Stimulated activated memory B cell treated with anti-CD40 and anti-IgM and Interleukin-4, amounts not matched to agents 10 μg/mL and 1 μg/mL and 100 μg/mL, for 72 hours (primary cell): ENCODE measurements at regions not wholly inside any gene's neighbourhood (a gene's known extent, or its start where the extent isn't known, plus 50 kb on each side); places are given as distances from the start of the nearest gene placed in this dataset.
"Not testable (repeated sequence)": the region's sequence is repeated elsewhere in the genome, so short reads cannot be mapped to it uniquely, and the experiment has no call there.

ENCODE experiments used
- ATAC-seq: fragments of 150-1000 bp; cut with Tn5 transposase; 2 replicates; pipeline ENCODE4 v1.10.0; 2021
- H3K27ac Mint-ChIP-seq: one replicate; pipeline ENCODE4 v1.8.0; 2022; ENCODE audit warnings: mild to moderate bottlenecking, mixed read lengths
- H3K27me3 Mint-ChIP-seq: one replicate; pipeline ENCODE4 v1.8.0; 2022; ENCODE audit warnings: mixed read lengths
- H3K36me3 Mint-ChIP-seq: one replicate; pipeline ENCODE4 v1.8.0; 2022; ENCODE audit warnings: mixed read lengths
- H3K4me1 Mint-ChIP-seq: one replicate; pipeline ENCODE4 v1.8.0; 2022; ENCODE audit warnings: mixed read lengths
- H3K4me3 Mint-ChIP-seq: one replicate; pipeline ENCODE4 v1.8.0; 2022; ENCODE audit warnings: mild to moderate bottlenecking, moderate library complexity, mixed read lengths
- H3K9me3 Mint-ChIP-seq: one replicate; pipeline ENCODE4 v1.8.0; 2022; ENCODE audit warnings: mixed read lengths

GRCh38 chr21:23130308-23130707, 2132.1 kb downstream of the NCAM2 start:
- no peaks in the 10 kb centered on the region for H3K27me3 Mint-ChIP-seq
- H3K4me1 Mint-ChIP-seq = no peaks in the 10 kb centered on the region
- no peaks in the 10 kb centered on the region for H3K36me3 Mint-ChIP-seq
- no peak overlapping the region for H3K27ac Mint-ChIP-seq
- ATAC-seq = no peak
- peaks cover 3% of the 10 kb centered on the region for H3K9me3 Mint-ChIP-seq
- no peak overlapping the region for H3K4me3 Mint-ChIP-seq

DNA sequence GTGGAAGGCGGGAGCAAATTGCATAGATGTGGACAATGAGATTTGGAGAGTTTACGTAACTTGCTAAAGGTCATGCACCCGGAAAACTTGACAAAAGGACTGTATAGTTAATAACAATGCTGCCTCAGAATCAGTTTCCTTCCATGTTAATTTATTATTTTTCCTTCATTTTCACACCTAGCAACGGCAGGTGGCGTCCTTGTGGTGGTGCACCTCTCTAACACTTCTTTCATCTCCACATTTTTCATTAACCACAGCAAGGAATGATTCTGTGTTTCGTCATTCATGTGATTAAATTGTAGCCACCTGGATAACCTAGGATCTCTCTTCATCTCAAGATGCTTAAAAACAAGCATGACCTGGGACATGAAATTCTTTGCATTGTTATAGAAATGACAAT, 2133.0 kb downstream of the NCAM2 start:
- no peak for ATAC-seq
- peaks cover 3% of the 10 kb centered on the region for H3K9me3 Mint-ChIP-seq

GRCh38 chr21:23138797-23139196, 2140.6 kb downstream of the NCAM2 start:
- no peaks in the 10 kb centered on the region for H3K36me3 Mint-ChIP-seq
- no peak for ATAC-seq
- no peak overlapping the region for H3K27ac Mint-ChIP-seq
- no peaks in the 10 kb centered on the region for H3K27me3 Mint-ChIP-seq
- no peaks in the 10 kb centered on the region for H3K4me1 Mint-ChIP-seq
- no peak overlapping the region for H3K4me3 Mint-ChIP-seq
- peaks cover 6% of the 10 kb centered on the region for H3K9me3 Mint-ChIP-seq

More for the DNA sequence above, 2133.0 kb downstream of the NCAM2 start:
- H3K4me1 Mint-ChIP-seq = no peaks in the 10 kb centered on the region
- H3K36me3 Mint-ChIP-seq = no peaks in the 10 kb centered on the region
- no peak overlapping the region for H3K4me3 Mint-ChIP-seq
- no peak overlapping the region for H3K27ac Mint-ChIP-seq
- no peaks in the 10 kb centered on the region for H3K27me3 Mint-ChIP-seq

GRCh38 chr21:23152130-23152529, 2153.9 kb downstream of the NCAM2 start:
- H3K27me3 Mint-ChIP-seq = no peaks in the 10 kb centered on the region
- H3K4me3 Mint-ChIP-seq = no peak overlapping the region
- H3K27ac Mint-ChIP-seq = no peak overlapping the region
- ATAC-seq = no peak
- no peaks in the 10 kb centered on the region for H3K4me1 Mint-ChIP-seq
- H3K9me3 Mint-ChIP-seq = no peaks in the 10 kb centered on the region
- H3K36me3 Mint-ChIP-seq = no peaks in the 10 kb centered on the region

GRCh38 chr21:23153842-23154241, 2155.6 kb downstream of the NCAM2 start:
- not testable (repeated sequence) for H3K9me3 Mint-ChIP-seq, ATAC-seq

DNA sequence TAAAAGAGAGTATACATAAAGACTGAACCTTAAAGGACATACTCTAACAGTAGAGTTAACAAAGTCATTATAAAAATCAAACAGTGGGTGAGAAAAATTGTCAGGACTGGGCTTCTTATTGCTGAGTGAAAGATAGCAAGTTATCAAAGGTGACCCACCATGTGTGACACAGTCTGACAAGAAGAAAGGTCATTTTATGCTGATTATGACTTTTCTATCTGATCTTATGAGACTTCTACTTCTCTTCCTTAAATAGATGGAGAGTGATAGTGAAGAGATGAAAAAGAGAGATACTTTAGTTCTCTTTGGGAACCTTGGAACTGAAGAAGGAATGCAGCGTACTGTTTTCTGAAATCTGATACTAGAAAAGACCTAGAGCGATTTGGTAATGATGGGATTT, 2157.1 kb downstream of the NCAM2 start:
- Mint-ChIP-seq H3K36me3 (no peaks in the 10 kb centered on the region), H3K4me3 (no peak overlapping the region), H3K4me1 (no peaks in the 10 kb centered on the region), H3K9me3 (no peaks in the 10 kb centered on the region), H3K27me3 (no peaks in the 10 kb centered on the region), H3K27ac (no peak overlapping the region)
- ATAC-seq = no peak

More at GRCh38 chr21:23153842-23154241, 2155.6 kb downstream of the NCAM2 start:
- not testable (repeated sequence) for H3K27ac Mint-ChIP-seq, H3K4me1 Mint-ChIP-seq, H3K36me3 Mint-ChIP-seq, H3K27me3 Mint-ChIP-seq, H3K4me3 Mint-ChIP-seq

DNA sequence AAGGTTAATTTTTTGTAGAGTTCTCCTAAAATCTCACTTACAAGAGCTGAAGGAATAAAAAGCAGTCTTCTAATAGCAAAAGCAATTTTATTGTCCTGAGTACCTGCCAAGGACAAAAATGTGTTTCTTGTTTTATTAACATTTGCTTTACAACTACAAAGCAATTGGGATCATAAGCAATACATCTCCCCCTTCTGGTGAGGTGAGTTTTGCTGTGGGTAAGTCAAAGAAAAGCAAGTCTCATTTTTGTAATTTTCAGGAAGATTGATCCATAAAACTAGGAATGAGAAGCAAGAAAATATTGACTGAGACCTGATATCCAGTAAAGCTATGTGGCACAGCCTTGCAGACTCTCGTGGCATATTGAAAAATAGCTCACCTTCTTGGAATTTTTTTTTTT, 2162.7 kb downstream of the NCAM2 start:
- ATAC-seq = no peak
- Mint-ChIP-seq H3K36me3 (no peaks in the 10 kb centered on the region), H3K27ac (no peak overlapping the region), H3K4me1 (no peaks in the 10 kb centered on the region), H3K4me3 (no peak overlapping the region), H3K27me3 (no peaks in the 10 kb centered on the region), H3K9me3 (no peaks in the 10 kb centered on the region)

DNA sequence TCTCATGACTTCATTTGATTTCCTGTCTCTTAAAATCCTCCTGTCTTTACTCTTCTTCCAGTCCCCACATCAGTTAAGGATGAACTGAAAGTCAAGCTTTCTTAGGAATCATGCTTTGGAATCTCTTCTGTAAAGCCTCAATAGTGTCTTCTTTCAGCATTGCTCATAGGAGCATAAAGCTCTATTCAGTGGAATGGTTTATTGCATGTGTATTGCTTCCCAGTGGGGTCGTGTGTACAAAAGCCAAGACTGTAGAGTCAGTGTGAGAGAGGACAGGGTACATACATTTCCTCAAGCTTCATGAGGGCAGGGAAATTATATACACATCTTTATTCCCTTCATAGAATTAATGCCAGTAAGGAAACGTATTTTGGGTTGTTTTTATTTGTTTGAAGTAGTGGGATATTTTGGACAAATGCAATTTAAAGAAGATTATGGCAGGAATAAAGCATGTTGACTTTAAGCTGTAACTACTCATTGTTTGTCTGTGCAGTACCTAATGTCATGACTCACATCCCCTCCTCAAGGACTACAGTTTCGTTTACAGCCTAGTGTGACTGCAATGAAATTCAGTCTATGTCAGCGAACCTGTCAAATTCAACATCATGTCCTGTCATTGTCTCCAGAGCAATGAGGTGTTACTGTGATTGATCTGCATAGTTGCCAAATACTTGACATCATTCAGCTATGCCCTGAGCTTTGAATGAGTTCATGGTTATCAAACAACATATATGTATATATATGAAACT, 2164.2 kb downstream of the NCAM2 start:
- Mint-ChIP-seq H3K27me3 (no peaks in the 10 kb centered on the region), H3K27ac (no peak overlapping the region), H3K4me1 (no peaks in the 10 kb centered on the region), H3K4me3 (no peak overlapping the region), H3K36me3 (no peaks in the 10 kb centered on the region), H3K9me3 (no peaks in the 10 kb centered on the region)
- no peak for ATAC-seq
